Mesodermal cell (in vitro differentiated cells): ENCODE measurements at regions not wholly inside any gene's neighbourhood (a gene's known extent, or its start where the extent isn't known, plus 50 kb on each side); places are given as distances from the start of the nearest gene placed in this dataset.
A peak's percentile ranks its signal among the peaks of the same experiment; 100 is the strongest.

Source experiments
- H3K27ac ChIP-seq: 2 replicates; pipeline ENCODE4 v1.7.0; 2013; ENCODE audit warnings: mild to moderate bottlenecking, low read depth, low read length, moderate library complexity; ENCODE audit not compliant: severe bottlenecking
- H3K36me3 ChIP-seq: 2 replicates; pipeline ENCODE4 v1.7.1; 2013; ENCODE audit warnings: mild to moderate bottlenecking, low read length, moderate library complexity; ENCODE audit not compliant: control insufficient read depth, insufficient read depth
- H3K4me1 ChIP-seq: one replicate; pipeline ENCODE4 v1.7.1; 2013; ENCODE audit warnings: mild to moderate bottlenecking, low read length; ENCODE audit not compliant: insufficient read depth, control insufficient read depth, poor library complexity, severe bottlenecking
- H3K4me3 ChIP-seq: 2 replicates; pipeline ENCODE4 v1.7.0; 2013; ENCODE audit warnings: low read length, control low read depth, mild to moderate bottlenecking; ENCODE audit not compliant: insufficient read depth, poor library complexity, severe bottlenecking; ENCODE audit errors: extremely low read depth
- H3K9me3 ChIP-seq: 2 replicates; pipeline ENCODE4 v1.7.1; 2013; ENCODE audit warnings: mild to moderate bottlenecking, low read length, moderate library complexity; ENCODE audit not compliant: control insufficient read depth
- WGBS, 2 experiments: methylation state at CpG; one replicate each; pipeline ENCODE4 v1.1.5; 2013; ENCODE audit warnings: missing lambda C conversion rate in 2 of 2; ENCODE audit not compliant: insufficient coverage in 2 of 2; 5-methylcytosine and 5-hydroxymethylcytosine counted together

- WGBS, 2 experiments: no CpG with 5 or more reads among the region's 2 CpGs
- Histone ChIP-seq H3K4me3 (no peak overlapping the region), H3K4me1 (no peaks in the 10 kb centered on the region), H3K27ac (no peak overlapping the region), H3K36me3 (no peaks in the 10 kb centered on the region), H3K9me3 (no peaks in the 10 kb centered on the region)
Measured at GRCh38 chr6:23510778-23511510, 615.1 kb upstream of the NRSN1 start.

DNA sequence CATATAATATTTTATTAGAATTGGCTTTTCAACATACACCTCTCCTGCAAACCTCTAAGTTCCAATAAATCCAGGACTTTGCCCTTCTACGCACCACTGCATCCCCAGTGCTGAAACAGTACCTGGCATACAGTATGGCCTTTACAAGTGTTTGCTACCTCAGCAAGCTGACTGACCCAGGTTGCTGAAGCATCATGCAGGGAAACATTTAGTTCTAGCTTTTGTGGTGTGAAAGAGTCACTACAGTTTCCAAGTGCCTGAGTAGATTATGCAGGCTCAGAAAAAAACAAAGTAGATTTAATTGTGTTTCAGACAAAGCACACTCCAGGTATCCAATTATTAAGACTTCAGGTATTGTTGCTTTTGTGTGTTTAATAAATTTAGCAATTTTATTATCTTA is 614.2 kb upstream of the NRSN1 start:
- Histone ChIP-seq H3K4me1 (no peaks in the 10 kb centered on the region), H3K4me3 (no peak overlapping the region), H3K36me3 (no peaks in the 10 kb centered on the region), H3K9me3 (no peaks in the 10 kb centered on the region), H3K27ac (no peak overlapping the region)
- WGBS, 2 experiments: 100% methylated on average over 1 of the region's 1 CpG; no CpG with 5 or more reads in 1 of the 2 experiments

DNA sequence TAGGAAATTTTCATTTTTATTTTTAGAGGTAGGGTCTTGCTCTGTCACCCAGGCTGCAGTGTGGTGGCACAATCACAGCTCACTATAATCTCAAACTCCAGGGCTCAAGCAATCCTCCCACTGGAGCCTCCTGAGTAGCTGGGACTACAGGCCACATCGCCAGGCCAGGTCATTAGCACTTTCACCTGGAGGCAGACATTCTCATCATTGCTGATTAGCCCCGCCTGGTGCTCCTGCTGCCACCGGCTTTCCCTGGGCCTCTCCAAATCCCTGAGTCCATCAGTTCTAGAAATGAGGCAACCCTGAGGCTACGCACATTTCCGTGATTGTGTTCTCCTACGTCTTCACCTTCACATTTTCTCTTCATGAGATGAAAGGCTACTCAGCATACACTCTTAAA is 607.7 kb upstream of the NRSN1 start:
- Histone ChIP-seq H3K9me3 (no peaks in the 10 kb centered on the region), H3K27ac (no peak overlapping the region), H3K4me1 (no peaks in the 10 kb centered on the region), H3K36me3 (no peaks in the 10 kb centered on the region), H3K4me3 (no peak overlapping the region)
- 78 to 84% methylated on average over 3 to 5 of the region's 6 CpGs for WGBS, 2 experiments

- Histone ChIP-seq H3K4me1 (peaks cover 3% of the 10 kb centered on the region), H3K4me3 (no peak overlapping the region), H3K27ac (no peak overlapping the region), H3K9me3 (no peaks in the 10 kb centered on the region), H3K36me3 (no peaks in the 10 kb centered on the region)
- WGBS, 2 experiments: 89 to 91% methylated on average over 5 to 8 of the region's 11 CpGs
Measured at GRCh38 chr6:23522792-23523547, 603.0 kb upstream of the NRSN1 start.

- no peak overlapping the region for H3K4me3 ChIP-seq
- H3K36me3 ChIP-seq: no peaks in the 10 kb centered on the region
- H3K9me3 ChIP-seq: no peaks in the 10 kb centered on the region
- H3K27ac ChIP-seq: no peak overlapping the region
- H3K4me1 ChIP-seq: peaks cover 3% of the 10 kb centered on the region
- WGBS, 2 experiments: no CpG with 5 or more reads among the region's 2 CpGs
Measured at GRCh38 chr6:23523771-23524170, 602.2 kb upstream of the NRSN1 start.

GRCh38 chr6:23524548-23524947 is 601.5 kb upstream of the NRSN1 start:
- Histone ChIP-seq H3K4me3 (no peak overlapping the region), H3K36me3 (no peaks in the 10 kb centered on the region), H3K9me3 (no peaks in the 10 kb centered on the region), H3K4me1 (peaks cover 3% of the 10 kb centered on the region), H3K27ac (peak overlapping the region; percentile 1)

- peaks cover 3% of the 10 kb centered on the region for H3K4me1 ChIP-seq
- 88 to 100% methylated on average over 3 to 5 of the region's 5 CpGs for WGBS, 2 experiments
- no peaks in the 10 kb centered on the region for H3K36me3 ChIP-seq
- no peak overlapping the region for H3K27ac ChIP-seq
- no peaks in the 10 kb centered on the region for H3K9me3 ChIP-seq
- H3K4me3 ChIP-seq: no peak overlapping the region
Measured at GRCh38 chr6:23526526-23526925, 599.5 kb upstream of the NRSN1 start.

- no peaks in the 10 kb centered on the region for H3K4me1 ChIP-seq
- H3K27ac ChIP-seq: no peak overlapping the region
- WGBS, 2 experiments: 75 to 91% methylated on average over 2 of the region's 2 CpGs
- no peaks in the 10 kb centered on the region for H3K36me3 ChIP-seq
- no peak overlapping the region for H3K4me3 ChIP-seq
- H3K9me3 ChIP-seq: no peaks in the 10 kb centered on the region
Measured at GRCh38 chr6:23529902-23530301, 596.1 kb upstream of the NRSN1 start.

- Histone ChIP-seq H3K4me1 (no peaks in the 10 kb centered on the region), H3K27ac (no peak overlapping the region), H3K4me3 (no peak overlapping the region), H3K9me3 (no peaks in the 10 kb centered on the region), H3K36me3 (no peaks in the 10 kb centered on the region)
- 100% methylated on average over 1 of the region's 2 CpGs; no CpG with 5 or more reads in 1 of the 2 experiments for WGBS, 2 experiments
Measured at GRCh38 chr6:23531666-23532065, 594.3 kb upstream of the NRSN1 start.

DNA sequence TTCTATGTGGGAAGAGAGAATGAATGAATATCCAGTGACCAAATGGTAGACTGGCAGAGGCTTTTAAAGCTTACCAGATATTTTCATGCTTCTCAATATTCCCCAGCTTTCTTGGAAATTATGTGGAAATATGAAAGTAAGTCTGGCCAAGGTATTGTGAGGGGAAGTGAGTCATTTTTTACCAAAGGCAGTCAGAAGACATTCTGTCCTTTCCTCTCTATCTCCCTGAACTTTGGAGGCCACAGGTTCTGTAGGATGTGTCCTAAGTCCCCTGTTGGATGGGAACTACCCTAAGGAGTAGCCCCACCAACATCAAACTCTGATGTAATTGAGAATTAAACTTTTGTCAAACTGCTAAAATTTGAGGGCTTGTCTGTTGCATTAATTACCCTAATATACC is 593.8 kb upstream of the NRSN1 start:
- H3K36me3 ChIP-seq: no peaks in the 10 kb centered on the region
- H3K27ac ChIP-seq: no peak overlapping the region
- no peaks in the 10 kb centered on the region for H3K9me3 ChIP-seq
- H3K4me3 ChIP-seq: no peak overlapping the region
- no peaks in the 10 kb centered on the region for H3K4me1 ChIP-seq

GRCh38 chr6:23533311-23533710 is 592.7 kb upstream of the NRSN1 start:
- no peaks in the 10 kb centered on the region for H3K4me1 ChIP-seq
- H3K27ac ChIP-seq: no peak overlapping the region
- H3K36me3 ChIP-seq: no peaks in the 10 kb centered on the region
- 97 to 100% methylated on average over 2 of the region's 2 CpGs for WGBS, 2 experiments
- no peaks in the 10 kb centered on the region for H3K9me3 ChIP-seq
- H3K4me3 ChIP-seq: no peak overlapping the region
